T-cell (primary cell): ENCODE measurements at regions not wholly inside any gene's neighbourhood (a gene's known extent, or its start where the extent isn't known, plus 50 kb on each side); places are given as distances from the start of the nearest gene placed in this dataset.

Experiments
- ATAC-seq, 4 experiments: fragments of 200-7000 bp in 3 of 4; fragments of 150-1000 bp in 1 of 4; cut with Tn5 transposase; replicated peaks in 1 of 4; 1 replicate in 3 of 4; 2 replicates in 1 of 4; pipeline ENCODE4 v1.10.0; 2021; ENCODE audit warnings: moderate library complexity in 3 of 4, mild to moderate bottlenecking in 2 of 4, moderate number of reproducible peaks in 1 of 4
- CTCF ChIA-PET, 2 donors: fragments of 300-600 bp; sonication (Branson Sonifier 250); formaldehyde crosslinking; loops; one replicate each; lab custom pipeline; 2022; ENCODE audit warnings: antibody characterized with exemption in 2 of 2; lab: Charles Lee
- POLR2A ChIA-PET, 2 donors: fragments of 300-600 bp; sonication (Branson Sonifier 250); formaldehyde crosslinking; loops; one replicate each; lab custom pipeline; 2022; ENCODE audit warnings: antibody characterized with exemption in 2 of 2; lab: Charles Lee
- DNase-seq, 35 experiments: peaks; one replicate each; pipeline versions ENCODE4 v3.0.0 to v3.0.0-alpha.2; 2013 to 2023
- H3K27ac ChIP-seq: one replicate; pipeline ENCODE4 v1.5.1; 2013; ENCODE audit warnings: low read length
- H3K27me3 ChIP-seq, 2 experiments: replicated peaks in 1 of 2; 1 replicate in 1 of 2; 2 replicates in 1 of 2; pipeline versions ENCODE4 v1.6.1 to v1.7.0; 2013; ENCODE audit warnings: low read length in 1 of 2, mixed read lengths in 1 of 2; ENCODE audit not compliant: control insufficient read depth in 2 of 2, insufficient read depth in 2 of 2; ENCODE audit errors: extremely low read depth in 1 of 2
- H3K36me3 ChIP-seq, 2 donors: 1 replicate in 1 of 2; 2 replicates in 1 of 2; pipeline versions ENCODE4 v1.6.1 to v1.7.0; 2013; ENCODE audit warnings: low read length in 1 of 2; ENCODE audit not compliant: control insufficient read depth in 2 of 2, insufficient read depth in 1 of 2; ENCODE audit errors: extremely low read depth in 1 of 2
- H3K4me1 ChIP-seq, 2 experiments: 1 replicate in 1 of 2; 2 replicates in 1 of 2; pipeline versions ENCODE4 v1.6.1 to v1.7.0; 2013; ENCODE audit warnings: low read length in 2 of 2, mixed read lengths in 1 of 2; ENCODE audit not compliant: insufficient read depth in 2 of 2, control insufficient read depth in 1 of 2; ENCODE audit errors: extremely low read depth in 1 of 2
- H3K4me3 ChIP-seq, 2 donors: 1 replicate in 1 of 2; 2 replicates in 1 of 2; pipeline versions ENCODE4 v1.5.1 to v1.7.0; 2013; ENCODE audit warnings: mild to moderate bottlenecking in 2 of 2, low read length in 1 of 2, moderate library complexity in 1 of 2; ENCODE audit not compliant: control insufficient read depth in 1 of 2; ENCODE audit errors: extremely low read depth in 1 of 2
- H3K9me3 ChIP-seq: 2 replicates; pipeline ENCODE4 v1.7.0; 2013
- H3K27ac Mint-ChIP-seq, 2 donors: one replicate each; pipeline ENCODE4 v1.8.0; 2020 to 2021; ENCODE audit warnings: mild to moderate bottlenecking in 2 of 2, mixed read lengths in 2 of 2
- H3K27me3 Mint-ChIP-seq, 2 donors: one replicate each; pipeline ENCODE4 v1.8.0; 2021 to 2022; ENCODE audit warnings: mixed read lengths in 2 of 2
- H3K36me3 Mint-ChIP-seq: one replicate; pipeline ENCODE4 v1.8.0; 2021; ENCODE audit warnings: mixed read lengths
- H3K4me1 Mint-ChIP-seq, 3 donors: one replicate each; pipeline ENCODE4 v1.8.0; 2020 to 2022; ENCODE audit warnings: mixed read lengths in 3 of 3, mild to moderate bottlenecking in 1 of 3
- H3K4me3 Mint-ChIP-seq, 3 donors: one replicate each; pipeline ENCODE4 v1.8.0; 2020 to 2022; ENCODE audit warnings: mild to moderate bottlenecking in 3 of 3, mixed read lengths in 3 of 3, moderate library complexity in 3 of 3
- H3K9me3 Mint-ChIP-seq, 3 donors: one replicate each; pipeline ENCODE4 v1.8.0; 2020 to 2022; ENCODE audit warnings: mixed read lengths in 3 of 3
- WGBS: methylation state at CpG from one replicate; pipeline ENCODE4 v1.1.5; 2013; ENCODE audit warnings: missing lambda C conversion rate; ENCODE audit not compliant: insufficient coverage; 5-methylcytosine and 5-hydroxymethylcytosine counted together

DNA sequence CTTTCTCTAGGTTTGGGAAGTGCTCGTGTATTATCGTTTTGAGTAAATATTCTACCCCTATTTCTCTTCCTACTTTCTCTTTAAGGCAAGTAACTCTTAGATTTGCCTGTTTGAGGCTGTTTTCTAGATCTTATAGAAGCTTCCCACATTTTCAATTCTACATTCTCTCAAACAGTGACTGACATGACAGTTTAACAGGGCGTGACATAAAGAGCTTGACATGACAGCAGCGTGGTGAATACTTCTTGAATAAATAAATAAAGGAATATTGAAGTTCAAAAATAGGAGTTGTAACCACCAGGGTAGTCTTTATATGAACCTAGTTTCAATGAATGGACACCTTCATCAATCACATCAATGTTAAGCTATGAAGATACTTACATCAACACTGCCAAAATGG lies 162.0 kb downstream of the TRAM1L1 start:
- CTCF ChIA-PET: no interaction called here

DNA sequence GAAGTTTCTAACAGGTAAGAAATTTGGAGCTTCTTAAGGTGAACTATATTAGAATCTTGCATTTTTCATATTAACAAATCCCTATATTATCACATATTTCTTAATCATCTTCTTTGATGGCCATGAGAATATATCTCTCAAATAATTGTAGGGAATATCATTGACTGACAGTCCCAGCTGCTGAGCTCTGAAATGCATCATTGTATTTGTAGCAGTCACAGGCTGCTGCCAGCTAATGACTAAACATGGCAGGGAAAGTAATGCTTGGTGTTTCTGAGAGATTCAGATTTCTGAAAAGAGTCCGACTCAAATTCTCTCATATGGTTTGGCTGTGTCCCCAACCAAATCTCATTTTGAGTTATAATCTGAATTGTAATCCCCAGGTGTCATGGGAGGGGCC lies 171.9 kb downstream of the TRAM1L1 start:
- Histone ChIP-seq H3K4me3 (no peak overlapping the region), H3K4me1 (no peaks in the 10 kb centered on the region), H3K9me3 (no peaks in the 10 kb centered on the region), H3K27ac (no peak overlapping the region), H3K36me3 (no peaks in the 10 kb centered on the region), H3K27me3 (no peaks in the 10 kb centered on the region)
- ATAC-seq: no peak
- no peak overlapping the region for H3K27ac Mint-ChIP-seq
- no CpG with 5 or more reads among the region's 1 CpG for WGBS
- H3K4me3 Mint-ChIP-seq: no peak overlapping the region
- ChIA-PET POLR2A (no interaction called here), CTCF (no interaction called here)
- DNase-seq: no peak
- H3K27me3 Mint-ChIP-seq: no peaks in the 10 kb centered on the region
- peaks cover 0 to 17% (median 9%) of the 10 kb centered on the region in 3 donors for H3K9me3 Mint-ChIP-seq
- H3K4me1 Mint-ChIP-seq: no peaks in the 10 kb centered on the region
- H3K36me3 Mint-ChIP-seq: no peaks in the 10 kb centered on the region

More for the DNA sequence above, 162.0 kb downstream of the TRAM1L1 start:
- ATAC-seq (no peak), DNase-seq (no peak)
- Histone ChIP-seq H3K9me3 (no peaks in the 10 kb centered on the region), H3K36me3 (no peaks in the 10 kb centered on the region), H3K4me3 (no peak overlapping the region), H3K4me1 (no peaks in the 10 kb centered on the region), H3K27me3 (no peaks in the 10 kb centered on the region), H3K27ac (no peak overlapping the region)
- Mint-ChIP-seq H3K9me3 (peaks cover 8 to 14% (median 8%) of the 10 kb centered on the region in 3 donors), H3K27ac (no peak overlapping the region), H3K36me3 (no peaks in the 10 kb centered on the region), H3K27me3 (peaks cover 4% of the 10 kb centered on the region in 2 donors), H3K4me3 (no peak overlapping the region), H3K4me1 (no peaks in the 10 kb centered on the region)
- no CpG with 5 or more reads among the region's 4 CpGs for WGBS
- POLR2A ChIA-PET: no interaction called here

DNA sequence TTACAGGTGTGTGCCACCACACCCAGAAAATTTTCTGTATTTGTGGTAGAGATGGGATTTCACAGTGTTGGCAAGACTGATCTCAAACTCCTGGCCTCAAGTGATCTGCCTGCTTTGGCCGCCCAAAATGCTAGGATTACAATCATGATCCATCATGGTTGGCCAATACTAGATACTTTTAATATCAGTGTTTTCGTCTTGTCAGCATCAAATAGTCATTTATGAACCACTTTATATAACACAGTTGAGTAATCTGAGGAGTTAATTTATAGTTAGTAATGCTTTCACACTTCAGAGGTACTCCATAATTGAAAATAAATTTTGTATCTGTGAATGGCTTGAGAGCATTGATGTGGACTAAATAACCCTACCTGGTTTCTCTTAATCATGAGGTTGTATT lies 178.6 kb downstream of the TRAM1L1 start:
- no peak for ATAC-seq
- no peaks in the 10 kb centered on the region for H3K4me1 ChIP-seq
- ChIA-PET POLR2A (no interaction called here), CTCF (no interaction called here)
- no peaks in the 10 kb centered on the region for H3K27me3 ChIP-seq
- no peak overlapping the region for H3K4me3 ChIP-seq
- H3K36me3 ChIP-seq: no peaks in the 10 kb centered on the region
- Mint-ChIP-seq H3K4me1 (no peaks in the 10 kb centered on the region), H3K9me3 (peaks cover 0 to 11% (median 4%) of the 10 kb centered on the region in 3 donors), H3K27ac (no peak overlapping the region), H3K36me3 (no peaks in the 10 kb centered on the region), H3K27me3 (no peaks in the 10 kb centered on the region), H3K4me3 (no peak overlapping the region)
- H3K9me3 ChIP-seq: no peaks in the 10 kb centered on the region
- H3K27ac ChIP-seq: no peak overlapping the region
- WGBS: no CpG with 5 or more reads among the region's 2 CpGs
- no peak for DNase-seq

DNA sequence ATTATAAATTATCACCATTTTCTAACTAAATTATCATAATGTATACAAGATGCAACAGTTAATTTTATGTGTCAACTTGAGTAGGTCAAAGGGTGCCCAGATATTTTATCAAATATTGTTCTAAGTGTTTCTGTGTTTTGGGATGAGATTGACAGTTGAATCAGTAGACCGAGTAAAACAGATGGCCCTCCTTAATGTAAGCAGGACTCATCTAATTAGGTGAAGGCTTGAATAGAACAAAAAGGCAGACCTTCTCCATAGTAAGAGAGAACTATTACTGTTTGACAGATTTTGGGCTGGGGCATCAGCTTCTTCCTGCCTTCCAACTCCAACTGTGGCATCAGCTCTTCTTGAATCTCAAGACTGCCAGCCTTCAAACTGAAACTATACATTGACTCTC lies 185.8 kb downstream of the TRAM1L1 start:
- DNase-seq (no peak), ATAC-seq (no peak)
- no peak overlapping the region for H3K27ac ChIP-seq
- no peak overlapping the region for H3K27ac Mint-ChIP-seq
- H3K4me1 ChIP-seq: no peaks in the 10 kb centered on the region
- ChIA-PET CTCF (no interaction called here), POLR2A (no interaction called here)
- H3K9me3 ChIP-seq: no peaks in the 10 kb centered on the region
- no peaks in the 10 kb centered on the region for H3K36me3 ChIP-seq
- peaks cover 5 to 8% (median 8%) of the 10 kb centered on the region in 3 donors for H3K9me3 Mint-ChIP-seq
- no peaks in the 10 kb centered on the region for H3K27me3 Mint-ChIP-seq
- H3K4me3 Mint-ChIP-seq: no peak overlapping the region
- WGBS: 100% methylated on average over 1 of the region's 1 CpG
- H3K36me3 Mint-ChIP-seq: no peaks in the 10 kb centered on the region
- no peaks in the 10 kb centered on the region for H3K27me3 ChIP-seq
- no peak overlapping the region for H3K4me3 ChIP-seq
- no peaks in the 10 kb centered on the region for H3K4me1 Mint-ChIP-seq

DNA sequence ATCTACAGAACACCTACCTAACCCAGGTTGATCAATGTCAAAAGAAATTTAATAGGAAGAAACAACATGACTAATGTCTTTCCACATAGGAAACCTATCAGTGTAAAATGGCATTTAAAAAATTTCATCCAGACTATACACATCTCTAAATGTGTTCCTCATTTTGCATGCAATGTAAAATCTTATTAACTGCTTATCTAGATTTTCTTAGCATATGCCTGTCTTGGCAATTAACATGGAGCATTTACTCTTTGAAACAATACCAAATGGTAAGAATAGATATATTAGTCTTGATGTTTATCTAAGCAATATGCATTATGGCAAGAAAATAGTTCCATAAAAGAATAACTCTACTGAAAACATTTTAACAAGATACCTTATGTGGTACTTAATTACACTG lies 199.8 kb downstream of the TRAM1L1 start:
- no peaks in the 10 kb centered on the region for H3K27me3 ChIP-seq
- no peak overlapping the region for H3K27ac Mint-ChIP-seq
- no peaks in the 10 kb centered on the region for H3K36me3 Mint-ChIP-seq
- no peaks in the 10 kb centered on the region for H3K36me3 ChIP-seq
- peaks cover 0 to 10% (median 4%) of the 10 kb centered on the region in 3 donors for H3K9me3 Mint-ChIP-seq
- CTCF ChIA-PET: no interaction called here
- no peak overlapping the region for H3K27ac ChIP-seq
- H3K4me3 Mint-ChIP-seq: no peak overlapping the region
- no peaks in the 10 kb centered on the region for H3K9me3 ChIP-seq
- no peaks in the 10 kb centered on the region for H3K27me3 Mint-ChIP-seq
- H3K4me3 ChIP-seq: no peak overlapping the region
- no peaks in the 10 kb centered on the region for H3K4me1 ChIP-seq
- ATAC-seq: no peak
- no peaks in the 10 kb centered on the region for H3K4me1 Mint-ChIP-seq
- POLR2A ChIA-PET: no interaction called here
- DNase-seq: no peak

DNA sequence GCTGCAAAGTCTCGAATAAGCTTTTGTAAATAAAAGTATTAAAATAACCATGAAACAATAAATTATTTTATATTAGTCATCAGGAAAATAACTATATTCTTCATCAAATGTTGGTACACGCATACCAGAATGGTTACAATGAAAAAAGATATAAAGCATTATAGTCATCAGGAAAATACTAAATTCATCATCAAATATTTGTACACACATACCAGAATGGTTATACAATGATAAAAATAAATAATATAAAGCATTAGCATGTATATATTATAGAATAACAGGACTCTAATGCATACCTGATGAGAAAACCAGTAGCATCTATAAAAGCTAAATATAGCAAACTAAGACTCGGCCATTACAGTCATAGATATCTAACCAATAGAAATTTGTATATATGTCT lies 202.9 kb downstream of the TRAM1L1 start:
- no CpG with 5 or more reads among the region's 3 CpGs for whole genome bisulfite sequencing
- no peaks in the 10 kb centered on the region for H3K4me1 Mint-ChIP-seq
- no peaks in the 10 kb centered on the region for H3K36me3 Mint-ChIP-seq

DNA sequence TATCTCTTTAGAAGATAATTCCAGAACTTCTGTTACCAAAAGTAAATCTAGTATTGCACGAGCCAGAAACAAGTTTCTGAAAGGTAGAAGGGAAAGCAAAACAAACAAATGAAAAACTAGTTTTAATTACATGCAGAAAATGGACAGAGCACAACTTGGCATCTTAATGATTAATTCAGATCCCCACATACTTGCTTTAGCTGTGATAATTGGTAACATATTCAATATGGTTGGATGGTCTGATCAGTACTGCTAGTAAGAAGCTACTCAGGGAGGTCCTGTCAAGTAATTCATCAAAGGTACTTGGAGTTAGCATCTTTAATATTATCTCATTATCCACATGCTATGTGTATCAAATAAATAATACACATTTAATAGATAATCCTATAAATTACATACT lies 204.3 kb downstream of the TRAM1L1 start:
- CTCF ChIA-PET: no interaction called here
- Mint-ChIP-seq H3K4me1 (no peaks in the 10 kb centered on the region), H3K9me3 (peaks cover 0 to 11% (median 4%) of the 10 kb centered on the region in 3 donors), H3K27ac (no peak overlapping the region), H3K27me3 (no peaks in the 10 kb centered on the region), H3K36me3 (no peaks in the 10 kb centered on the region), H3K4me3 (no peak overlapping the region)
- DNase-seq: no peak
- H3K27me3 ChIP-seq: no peaks in the 10 kb centered on the region
- no peak for ATAC-seq
- POLR2A ChIA-PET: no interaction called here
- no CpG with 5 or more reads among the region's 1 CpG for WGBS
- no peaks in the 10 kb centered on the region for H3K4me1 ChIP-seq
- H3K4me3 ChIP-seq: no peak overlapping the region
- no peaks in the 10 kb centered on the region for H3K36me3 ChIP-seq
- no peak overlapping the region for H3K27ac ChIP-seq
- no peaks in the 10 kb centered on the region for H3K9me3 ChIP-seq

More for the DNA sequence above, 202.9 kb downstream of the TRAM1L1 start:
- Mint-ChIP-seq H3K4me3 (no peak overlapping the region), H3K27ac (no peak overlapping the region), H3K9me3 (peaks cover 0 to 13% (median 4%) of the 10 kb centered on the region in 3 donors), H3K27me3 (no peaks in the 10 kb centered on the region)
- POLR2A ChIA-PET: no interaction called here
- H3K4me1 ChIP-seq: no peaks in the 10 kb centered on the region
- ATAC-seq (no peak), DNase-seq (no peak)
- no peaks in the 10 kb centered on the region for H3K9me3 ChIP-seq
- no peak overlapping the region for H3K27ac ChIP-seq
- CTCF ChIA-PET: no interaction called here
- no peak overlapping the region for H3K4me3 ChIP-seq
- no peaks in the 10 kb centered on the region for H3K36me3 ChIP-seq
- no peaks in the 10 kb centered on the region for H3K27me3 ChIP-seq
